Activated T-helper 9 cell treated with anti-CD3 and anti-CD28 coated beads, Interleukin-2, amount 50 U/mL, for 16 hours (primary cell): ENCODE measurements at regions not wholly inside any gene's neighbourhood (a gene's known extent, or its start where the extent isn't known, plus 50 kb on each side); places are given as distances from the start of the nearest gene placed in this dataset.
"Not testable (repeated sequence)": the region's sequence is repeated elsewhere in the genome, so short reads cannot be mapped to it uniquely, and the experiment has no call there.

Experiments used
- DNase-seq: peaks from one replicate; pipeline ENCODE4 v3.0.0-alpha.2; 2020; ENCODE audit warnings: low read depth

DNA sequence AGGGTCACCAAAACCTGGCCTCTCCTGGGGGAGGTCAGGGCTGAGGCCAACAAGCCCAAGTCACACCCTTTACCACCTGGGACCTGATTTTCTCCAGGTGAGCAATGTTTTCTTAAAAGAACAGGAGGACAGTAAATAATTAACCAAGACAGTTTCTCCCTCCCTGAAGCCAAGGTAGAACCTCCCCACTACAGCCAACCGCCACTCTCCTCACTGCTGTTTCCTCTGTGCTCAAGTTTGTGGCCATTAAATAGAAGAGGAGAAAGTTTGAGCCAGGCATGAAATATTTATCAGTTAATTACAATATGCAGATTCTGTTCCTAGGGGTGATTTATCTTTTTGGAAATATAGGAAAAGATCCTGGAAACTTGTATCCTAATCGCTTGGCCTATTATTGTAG is 150.6 kb upstream of the ANKRD20A1 start:
- DNase-seq = not testable (repeated sequence)

DNA sequence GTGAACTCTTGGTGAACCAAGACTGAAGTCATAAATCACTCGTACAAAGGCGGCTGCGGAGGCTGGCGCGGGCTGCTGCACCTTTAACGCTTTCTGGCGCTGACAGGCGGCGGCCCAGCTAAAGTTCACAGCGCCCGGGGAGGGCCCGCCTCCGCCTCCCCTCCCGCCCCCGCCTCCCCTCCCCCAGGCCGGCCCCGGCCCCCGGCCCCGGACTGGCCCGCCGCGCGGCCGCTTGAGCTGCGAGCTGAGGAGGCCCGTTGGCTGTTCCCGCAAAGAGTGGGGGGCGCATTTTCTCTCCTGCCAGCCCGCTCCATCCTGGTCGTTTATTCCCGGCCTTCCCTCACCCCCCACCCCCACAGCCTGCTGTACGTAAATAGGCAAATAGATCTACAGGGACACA is 147.3 kb upstream of the ANKRD20A1 start:
- not testable (repeated sequence) for DNase-seq

- DNase-seq = not testable (repeated sequence)
Observed at GRCh38 chr9:67711931-67712330, 146.8 kb upstream of the ANKRD20A1 start.

DNA sequence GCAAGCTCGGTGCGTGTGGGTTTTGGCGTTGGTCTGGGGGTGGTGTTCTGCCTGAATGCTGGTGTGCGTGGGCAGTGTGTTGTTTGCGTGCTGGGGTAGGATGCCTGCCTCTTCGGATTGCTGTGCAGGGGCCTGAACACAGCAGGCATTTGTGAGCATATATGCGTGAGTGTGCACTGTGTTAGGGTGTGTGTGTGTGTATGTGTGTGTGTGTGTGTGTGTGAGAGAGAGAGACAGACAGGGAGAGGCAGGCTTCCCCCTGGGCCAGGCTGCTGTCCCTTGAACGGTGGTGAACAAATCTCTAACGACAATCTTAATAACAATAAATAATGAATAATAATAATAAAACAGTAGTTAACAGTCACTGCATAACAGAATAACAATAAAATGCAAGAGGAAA is 145.8 kb upstream of the ANKRD20A1 start:
- not testable (repeated sequence) for DNase-seq

DNA sequence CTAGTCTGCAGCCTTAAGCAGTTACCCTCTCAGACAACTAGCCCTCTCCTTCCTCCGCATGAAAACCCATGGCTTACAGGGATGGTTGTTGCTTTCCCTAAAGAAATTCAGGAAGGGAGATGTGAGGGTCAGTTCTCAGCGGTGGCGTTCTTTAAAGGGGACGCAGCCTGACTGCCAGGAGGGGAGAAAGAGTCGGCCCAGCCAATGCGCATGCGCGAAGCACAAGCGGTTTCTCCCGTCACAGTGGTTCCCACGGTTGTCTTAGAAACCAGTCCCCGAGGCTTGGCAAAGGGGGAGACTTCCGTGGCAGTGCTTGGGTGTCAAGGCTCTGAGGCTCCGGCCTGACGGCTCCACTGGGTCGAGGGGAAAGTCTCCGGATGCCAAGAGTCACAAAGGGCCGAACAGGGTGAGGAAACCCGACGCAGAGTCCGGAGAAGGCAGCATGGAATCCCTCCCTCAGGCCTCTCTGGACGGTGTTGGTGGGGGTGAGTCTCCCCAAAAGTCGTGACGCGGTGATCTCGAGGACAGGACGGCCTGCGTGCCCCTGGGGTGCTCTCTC is 140.8 kb upstream of the ANKRD20A1 start:
- not testable (repeated sequence) for DNase-seq

DNA sequence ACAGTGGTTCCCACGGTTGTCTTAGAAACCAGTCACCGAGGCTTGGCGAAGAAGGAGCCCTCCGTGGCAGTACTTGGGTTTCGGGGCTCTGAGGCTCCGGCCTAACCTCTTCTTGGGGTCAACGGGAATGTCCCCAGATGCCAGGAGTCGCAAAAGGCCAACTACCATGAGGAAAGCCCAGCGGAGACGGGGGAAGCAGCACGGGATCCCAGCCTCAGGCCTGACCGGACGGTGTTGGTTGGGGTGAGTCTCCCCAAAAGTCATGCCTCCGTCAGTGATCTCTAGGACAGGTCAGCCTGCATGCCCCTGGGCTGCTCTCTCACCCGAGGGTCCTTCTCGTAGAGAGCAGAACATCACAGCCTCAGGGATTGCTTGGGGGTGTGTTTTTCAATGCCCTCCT is 138.2 kb upstream of the ANKRD20A1 start:
- not testable (repeated sequence) for DNase-seq

DNA sequence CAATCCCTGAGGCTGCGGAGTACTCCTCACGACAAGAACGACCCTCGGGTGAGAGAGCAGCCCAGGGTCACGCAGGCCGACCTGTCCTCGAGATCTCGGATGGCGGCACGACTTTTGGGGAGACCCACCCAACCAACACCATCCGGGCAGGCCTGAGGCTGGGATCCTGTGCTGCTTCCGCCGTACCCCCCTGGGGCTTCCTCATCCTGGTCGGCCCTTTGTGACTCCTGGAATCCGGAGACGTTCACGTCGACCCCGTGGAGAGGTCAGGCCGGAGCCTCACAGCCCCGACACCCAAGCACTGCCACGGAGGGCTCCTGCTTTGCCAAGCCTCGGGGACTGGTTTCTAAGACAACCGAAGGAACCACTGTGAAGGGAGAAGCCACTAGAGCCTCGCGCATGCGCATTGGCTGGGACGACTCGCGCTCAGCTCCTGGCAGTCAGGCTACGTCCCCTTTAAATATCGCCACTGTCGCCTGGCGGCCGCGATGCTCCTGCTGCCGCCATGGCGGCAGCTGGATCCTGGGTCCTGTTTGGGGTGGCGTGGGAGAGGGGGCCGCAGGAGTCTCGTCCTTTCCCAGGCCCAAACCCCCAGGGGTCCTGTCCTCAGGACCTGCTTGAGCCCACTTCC is 136.2 kb upstream of the ANKRD20A1 start:
- DNase-seq = not testable (repeated sequence)

- DNase-seq = not testable (repeated sequence)
Observed at GRCh38 chr9:67723185-67723584, 135.5 kb upstream of the ANKRD20A1 start.

- DNase-seq = peak; percentile 6
Observed at GRCh38 chr9:67724885-67725284, 133.8 kb upstream of the ANKRD20A1 start.

- not testable (repeated sequence) for DNase-seq
Observed at GRCh38 chr9:67726213-67726988, 132.3 kb upstream of the ANKRD20A1 start.

GRCh38 chr9:67763133-67763532 is 95.6 kb upstream of the ANKRD20A1 start:
- not testable (repeated sequence) for DNase-seq

- DNase-seq = not testable (repeated sequence)
Observed at GRCh38 chr9:67771807-67772206, 86.9 kb upstream of the ANKRD20A1 start.

DNA sequence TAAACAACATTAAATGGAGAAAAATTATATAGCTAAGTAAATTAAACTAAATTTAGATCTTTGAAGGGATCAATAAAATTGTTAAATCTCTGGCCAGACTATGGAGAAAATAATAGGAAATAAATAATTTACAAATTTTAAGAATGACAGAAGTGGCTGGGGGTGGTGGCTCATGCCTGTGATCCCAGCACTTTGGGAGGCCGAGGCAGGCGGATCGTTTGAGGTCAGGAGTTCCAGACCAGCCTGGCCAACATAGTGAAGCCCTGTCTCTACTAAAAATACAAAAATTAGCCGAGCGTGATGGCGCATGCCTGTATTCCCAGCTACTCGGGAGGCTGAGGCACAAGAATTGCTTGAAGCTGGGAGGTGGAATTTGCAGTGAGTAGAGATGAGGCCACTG is 58.6 kb upstream of the ANKRD20A1 start:
- not testable (repeated sequence) for DNase-seq
